GM21381 (cell line): ENCODE measurements at regions not wholly inside any gene's neighbourhood (a gene's known extent, or its start where the extent isn't known, plus 50 kb on each side); places are given as distances from the start of the nearest gene placed in this dataset.
"Not testable (repeated sequence)": the region's sequence is repeated elsewhere in the genome, so short reads cannot be mapped to it uniquely, and the experiment has no call there.

Source experiments
- ATAC-seq: cut with Tn5 transposase; IDR thresholded peaks from one replicate; pipeline ENCODE4 v1.9.1; 2021; ENCODE audit warnings: mild to moderate bottlenecking, moderate library complexity; ENCODE audit not compliant: unreplicated experiment

- no peak for ATAC-seq
Measured at GRCh38 chr1:232579958-232580941, 49.7 kb downstream of the SIPA1L2 start.

DNA sequence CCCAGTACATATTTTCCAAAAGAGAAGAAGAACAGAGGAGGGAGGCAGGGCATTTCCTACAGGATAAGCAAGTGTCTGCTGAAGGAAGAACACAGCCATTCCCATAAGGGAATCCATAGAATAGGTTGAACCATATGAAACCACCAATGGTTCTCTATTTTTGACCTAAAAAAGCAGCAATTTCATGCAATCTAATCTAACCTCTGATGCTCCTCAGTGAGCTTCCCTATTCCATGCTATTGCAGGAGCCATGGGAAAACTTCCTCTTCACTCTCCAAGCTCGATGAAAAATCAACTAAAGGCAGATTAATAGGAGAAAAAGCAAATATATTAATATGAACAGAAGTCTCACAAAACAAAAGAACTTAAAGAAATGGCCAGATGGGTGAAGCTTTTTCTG is 50.5 kb downstream of the SIPA1L2 start:
- no peak for ATAC-seq

DNA sequence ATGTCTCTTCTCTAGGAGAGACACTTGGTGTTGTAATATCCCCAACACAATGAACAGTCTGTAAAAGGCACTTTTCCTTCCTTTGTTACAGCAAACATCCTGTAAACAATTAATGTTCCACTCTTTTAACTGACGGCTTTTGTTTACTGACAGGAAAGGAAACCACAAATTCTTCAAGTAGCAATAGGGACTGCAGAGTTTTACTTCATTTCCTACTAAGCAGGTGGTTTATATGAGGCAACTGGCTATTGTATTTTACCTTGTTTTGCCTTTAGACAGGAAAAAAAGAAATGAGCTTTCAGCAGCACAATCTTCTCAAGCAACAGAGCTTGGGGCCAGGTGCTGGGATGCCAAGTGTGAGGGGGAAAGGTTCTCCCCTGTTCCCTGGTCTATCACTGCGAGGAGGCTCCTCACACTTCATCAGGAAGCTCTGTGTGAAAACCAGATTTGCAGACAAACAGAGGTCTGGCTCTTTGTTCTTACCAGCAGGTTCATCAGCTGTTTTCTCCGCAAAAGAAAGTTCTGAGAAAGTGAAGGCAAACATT is 51.2 kb downstream of the SIPA1L2 start:
- ATAC-seq, result peak; percentile 61

- ATAC-seq, result no peak
Measured at GRCh38 chr1:232577772-232578171, 52.2 kb downstream of the SIPA1L2 start.

DNA sequence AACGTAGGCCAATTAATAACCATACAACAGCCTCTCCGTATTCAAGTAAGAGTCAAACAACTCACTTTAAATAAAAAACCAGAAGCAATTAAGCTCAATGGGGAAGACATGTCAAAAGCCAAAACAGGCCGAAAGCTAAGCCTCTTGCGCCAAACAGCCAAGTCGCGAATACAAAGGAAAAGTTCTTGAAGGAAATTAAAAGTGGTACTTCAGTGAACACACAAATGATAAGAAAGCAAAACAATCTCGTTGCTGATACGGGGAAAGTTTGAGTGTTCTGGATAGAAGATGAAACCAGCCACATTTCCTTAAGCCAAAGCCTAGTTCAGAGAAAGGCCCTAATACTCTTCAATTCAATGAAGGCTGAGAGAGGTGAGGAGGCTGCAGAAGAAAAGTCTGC is 53.4 kb downstream of the SIPA1L2 start:
- no peak for ATAC-seq

GRCh38 chr1:232575763-232576040 is 54.2 kb downstream of the SIPA1L2 start:
- no peak for ATAC-seq

- ATAC-seq, result no peak
Measured at GRCh38 chr1:232574889-232575762, 54.8 kb downstream of the SIPA1L2 start.

GRCh38 chr1:232574077-232574476 is 55.9 kb downstream of the SIPA1L2 start:
- ATAC-seq, result no peak

DNA sequence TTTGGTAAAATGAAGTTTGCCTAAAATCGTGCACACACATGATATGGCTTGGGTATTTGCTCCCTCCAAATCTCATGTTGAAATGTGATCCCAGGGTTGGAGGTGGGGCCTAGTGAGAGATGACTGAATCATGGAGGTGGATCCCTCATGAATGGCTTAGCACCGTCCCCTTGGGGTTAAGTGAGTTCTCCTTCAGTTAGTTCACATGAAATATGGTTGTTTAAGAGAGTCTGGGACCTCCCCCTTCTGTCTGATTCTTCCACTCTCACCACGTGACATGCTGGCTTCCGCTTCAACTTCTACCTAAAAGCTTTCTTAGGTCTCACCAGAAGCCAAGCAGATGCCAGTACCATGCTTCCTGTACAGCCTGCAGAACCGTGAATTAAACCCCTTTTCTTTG is 58.4 kb downstream of the SIPA1L2 start:
- no peak for ATAC-seq

- no peak for ATAC-seq
Measured at GRCh38 chr1:232570007-232570406, 59.9 kb downstream of the SIPA1L2 start.

DNA sequence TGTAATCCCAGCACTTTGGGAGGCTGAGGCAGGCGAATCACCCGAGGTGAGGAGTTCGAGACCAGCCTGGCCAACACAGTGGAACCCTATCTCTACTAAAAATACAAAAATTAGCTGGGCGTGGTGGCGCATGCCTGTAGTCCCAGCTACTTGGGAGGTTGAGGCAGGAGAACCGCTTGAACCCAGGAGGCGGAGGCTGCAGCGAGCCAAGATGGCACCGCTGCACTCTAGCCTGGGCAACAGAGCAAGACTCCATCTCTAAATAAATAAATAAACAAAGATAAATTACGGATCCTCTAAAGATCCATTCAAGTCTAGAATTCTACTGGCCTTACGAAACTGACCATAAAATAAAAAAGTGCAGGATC is 60.4 kb downstream of the SIPA1L2 start:
- not testable (repeated sequence) for ATAC-seq

DNA sequence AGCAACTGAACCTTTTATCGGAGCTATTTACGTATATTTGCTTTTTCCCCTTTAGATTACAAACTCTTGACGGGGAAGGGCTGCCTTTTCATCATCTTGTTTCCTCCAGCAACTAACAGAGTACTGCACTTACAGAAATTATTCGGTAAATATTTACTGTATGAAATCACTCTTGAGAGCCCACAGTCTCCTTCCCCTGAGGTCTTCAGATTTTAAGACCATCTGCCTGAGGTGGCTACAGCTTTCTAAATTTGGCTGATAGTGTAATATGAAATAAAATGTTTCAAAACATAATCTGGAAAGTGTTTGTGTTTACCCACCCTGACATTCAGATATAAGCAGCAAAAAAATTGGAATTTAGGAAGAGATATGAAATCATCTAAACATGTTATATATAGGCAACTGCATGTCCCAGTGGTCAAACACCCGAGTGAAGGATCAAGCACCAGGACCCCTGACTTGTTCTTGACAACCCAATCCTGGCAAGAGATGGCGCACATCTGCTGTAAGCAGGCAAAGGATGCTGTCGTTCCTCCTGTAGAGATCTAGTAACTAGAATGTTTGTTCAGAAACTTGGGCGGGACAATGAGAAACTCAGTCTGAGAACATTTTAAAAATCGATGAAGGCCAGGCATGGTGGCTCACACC is 60.9 kb downstream of the SIPA1L2 start:
- no peak for ATAC-seq

- no peak for ATAC-seq
Measured at GRCh38 chr1:232568331-232568852, 61.5 kb downstream of the SIPA1L2 start.

DNA sequence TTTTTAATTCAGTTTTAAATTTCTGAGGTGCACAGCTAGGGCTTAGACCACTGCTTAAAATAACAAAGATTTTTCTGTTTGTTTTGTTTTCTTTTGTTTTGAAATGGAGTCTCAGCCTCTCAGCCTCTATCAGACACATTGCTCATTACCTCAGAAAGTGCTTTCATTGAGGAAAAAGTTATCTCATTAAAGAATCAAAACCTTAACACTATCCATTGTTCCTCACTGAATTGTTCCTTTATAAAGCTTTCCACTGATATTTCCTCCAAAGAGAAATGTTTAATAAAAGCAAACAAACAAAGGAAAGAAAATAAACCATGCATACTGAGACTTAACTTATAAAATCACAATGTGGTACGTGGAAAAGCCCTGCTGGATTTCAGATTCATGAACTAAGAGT is 63.8 kb downstream of the SIPA1L2 start:
- ATAC-seq, result no peak

- ATAC-seq, result no peak
Measured at GRCh38 chr1:232562855-232563510, 67.0 kb downstream of the SIPA1L2 start.

- no peak for ATAC-seq
Measured at GRCh38 chr1:232561381-232561780, 68.6 kb downstream of the SIPA1L2 start.

DNA sequence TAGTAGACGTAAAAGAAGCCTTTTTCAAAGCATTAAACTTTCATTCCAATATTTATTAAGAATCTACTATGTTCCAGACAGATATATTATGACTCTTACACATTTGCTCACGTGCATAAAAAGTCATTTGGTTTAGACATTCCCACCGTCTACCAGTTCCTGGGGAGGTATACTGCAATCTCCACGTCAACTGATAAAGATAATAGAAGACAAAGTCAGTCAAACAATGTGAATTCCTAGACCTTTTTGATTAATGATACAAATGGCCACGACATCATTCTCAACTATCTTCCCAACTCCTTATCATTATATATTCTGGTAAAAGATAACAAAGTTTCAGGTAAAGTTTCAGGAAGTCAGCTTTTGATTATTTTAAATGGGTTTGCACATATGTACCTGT is 69.0 kb downstream of the SIPA1L2 start:
- no peak for ATAC-seq

- no peak for ATAC-seq
Measured at GRCh38 chr1:232558954-232559353, 71.0 kb downstream of the SIPA1L2 start.

DNA sequence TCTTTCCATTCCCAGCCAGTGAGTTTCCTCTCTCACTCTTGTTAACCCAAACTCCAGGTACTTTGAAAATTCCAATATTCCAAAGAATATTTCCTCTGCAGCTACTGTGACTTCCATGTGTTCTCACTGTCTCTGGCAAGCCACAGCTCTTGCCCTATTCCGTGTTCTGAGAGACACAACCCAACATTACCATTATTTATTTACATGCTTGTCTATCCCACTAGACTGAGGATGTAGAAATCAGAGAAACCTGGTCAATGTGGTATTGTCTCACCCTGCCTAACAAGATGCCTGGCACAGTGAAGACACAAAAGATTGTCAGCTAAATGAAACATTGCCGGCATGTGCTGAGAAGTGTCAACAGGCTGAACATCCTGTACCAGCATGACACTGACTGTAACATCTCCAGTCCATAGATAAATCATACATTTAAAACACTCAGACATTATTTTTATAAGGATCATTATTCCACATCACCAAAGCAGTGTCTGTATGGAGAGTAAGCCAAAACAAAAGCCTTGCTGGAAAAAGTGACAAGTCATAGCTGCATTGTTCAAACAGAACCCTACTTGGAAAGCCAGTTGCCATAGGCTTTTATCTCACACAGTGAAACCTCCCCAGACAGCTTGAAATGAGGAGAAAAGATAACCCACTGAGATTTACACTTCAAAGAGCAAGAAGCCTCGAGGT is 72.3 kb downstream of the SIPA1L2 start:
- ATAC-seq, result no peak

DNA sequence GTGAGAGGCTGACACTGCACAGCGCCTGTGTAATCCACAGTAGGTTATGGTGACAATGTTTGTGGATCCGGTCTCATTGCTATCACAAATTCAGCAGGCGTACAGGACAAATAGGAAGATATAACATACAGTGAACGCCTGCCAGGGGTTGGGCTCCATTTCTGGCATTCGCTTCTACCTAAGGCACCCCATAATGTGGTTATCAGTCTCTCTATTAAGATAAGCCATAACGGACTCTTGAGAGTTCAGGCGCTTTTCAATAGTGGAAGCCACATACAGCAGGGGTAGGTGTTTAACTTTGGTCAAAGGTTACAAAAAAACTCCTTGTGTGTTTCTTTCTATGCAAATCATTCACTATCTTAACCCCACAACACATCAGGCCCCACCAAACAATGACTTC is 72.8 kb downstream of the SIPA1L2 start:
- no peak for ATAC-seq
